Kidney (tissue), 13 donors: ENCODE measurements at regions not wholly inside any gene's neighbourhood (a gene's known extent, or its start where the extent isn't known, plus 50 kb on each side); places are given as distances from the start of the nearest gene placed in this dataset.

ENCODE experiments used
- DNase-seq, 5 donors: peaks; one replicate each; pipeline ENCODE4 v3.0.0-alpha.2; 2013 to 2020
- FAIRE-seq: peaks from 2 replicates; lab custom pipeline; 2012; peaks lifted over from hg19 to GRCh38; lab: Jason Lieb, UNC
- H3K27ac ChIP-seq, 2 donors: one replicate each; pipeline ENCODE4 v1.7.0; 2013; ENCODE audit warnings: low read depth in 2 of 2, low read length in 2 of 2, inconsistent platforms in 1 of 2
- H3K27me3 ChIP-seq: one replicate; pipeline ENCODE4 v1.7.1; 2013; ENCODE audit warnings: low read length, inconsistent platforms; ENCODE audit not compliant: control insufficient read depth, insufficient read depth
- H3K36me3 ChIP-seq, 3 donors: one replicate each; pipeline versions ENCODE4 v1.7.0 to v1.7.1; 2013; ENCODE audit warnings: low read length in 3 of 3, control low read depth in 1 of 3, inconsistent platforms in 1 of 3; ENCODE audit not compliant: insufficient read depth in 3 of 3, control insufficient read depth in 2 of 3
- H3K4me1 ChIP-seq, 3 donors: one replicate each; pipeline versions ENCODE4 v1.7.0 to v1.7.1; 2013; ENCODE audit warnings: low read length in 3 of 3, inconsistent platforms in 1 of 3, low read depth in 1 of 3; ENCODE audit not compliant: control insufficient read depth in 2 of 3, insufficient read depth in 2 of 3
- H3K4me3 ChIP-seq, 3 donors: one replicate each; pipeline versions ENCODE4 v1.7.0 to v1.8.1; 2013; ENCODE audit warnings: low read length in 3 of 3, control low read depth in 1 of 3, inconsistent platforms in 1 of 3
- H3K9ac ChIP-seq, 3 donors: one replicate each; pipeline versions ENCODE4 v1.7.0 to v1.7.1; 2013; ENCODE audit warnings: low read length in 3 of 3, control low read depth in 1 of 3, inconsistent platforms in 1 of 3
- H3K9me3 ChIP-seq, 3 donors: one replicate each; pipeline versions ENCODE4 v1.7.0 to v1.7.1; 2013; ENCODE audit warnings: low read length in 3 of 3, control low read depth in 1 of 3, inconsistent platforms in 1 of 3; ENCODE audit not compliant: control insufficient read depth in 2 of 3, insufficient read depth in 1 of 3
- intact Hi-C: fragments of 100-400 bp; cut with DNase I; formaldehyde crosslinking; loops from one replicate; pipeline ENCODE4 v1.11.1; 2022
- TF ChIP-seq, protein P1 (sequence below): IDR thresholded peaks from 3 replicates; pipeline ENCODE4 v1.5.1; 2012; ENCODE audit warnings: mild to moderate bottlenecking, moderate library complexity, borderline replicate concordance; ENCODE audit not compliant: insufficient read depth; ENCODE audit errors: extremely low read depth
- donor health status: control.
- donor health status: control.
- donor health status: control.
- donor health status: control.
- donor health status: control.
- donor health status: DM: yes; HTN: yes; CAD: no.
- donor health status: Normal renal cell carcinoma (clear cell type).

GRCh38 chr5:168151041-168151440 lies 140.4 kb upstream of the WWC1 start:
- intact Hi-C loops, result no loop called here
- Histone ChIP-seq H3K27ac (no peak overlapping the region), H3K27me3 (no peaks in the 10 kb centered on the region), H3K9ac (no peak overlapping the region), H3K4me3 (no peak overlapping the region), H3K4me1 (no peaks in the 10 kb centered on the region), H3K9me3 (no peaks in the 10 kb centered on the region), H3K36me3 (no peaks in the 10 kb centered on the region)
- no peak for DNase-seq
- FAIRE-seq, result no peak
- TF ChIP-seq, protein P1, sequence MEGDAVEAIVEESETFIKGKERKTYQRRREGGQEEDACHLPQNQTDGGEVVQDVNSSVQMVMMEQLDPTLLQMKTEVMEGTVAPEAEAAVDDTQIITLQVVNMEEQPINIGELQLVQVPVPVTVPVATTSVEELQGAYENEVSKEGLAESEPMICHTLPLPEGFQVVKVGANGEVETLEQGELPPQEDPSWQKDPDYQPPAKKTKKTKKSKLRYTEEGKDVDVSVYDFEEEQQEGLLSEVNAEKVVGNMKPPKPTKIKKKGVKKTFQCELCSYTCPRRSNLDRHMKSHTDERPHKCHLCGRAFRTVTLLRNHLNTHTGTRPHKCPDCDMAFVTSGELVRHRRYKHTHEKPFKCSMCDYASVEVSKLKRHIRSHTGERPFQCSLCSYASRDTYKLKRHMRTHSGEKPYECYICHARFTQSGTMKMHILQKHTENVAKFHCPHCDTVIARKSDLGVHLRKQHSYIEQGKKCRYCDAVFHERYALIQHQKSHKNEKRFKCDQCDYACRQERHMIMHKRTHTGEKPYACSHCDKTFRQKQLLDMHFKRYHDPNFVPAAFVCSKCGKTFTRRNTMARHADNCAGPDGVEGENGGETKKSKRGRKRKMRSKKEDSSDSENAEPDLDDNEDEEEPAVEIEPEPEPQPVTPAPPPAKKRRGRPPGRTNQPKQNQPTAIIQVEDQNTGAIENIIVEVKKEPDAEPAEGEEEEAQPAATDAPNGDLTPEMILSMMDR, result no peak

DNA sequence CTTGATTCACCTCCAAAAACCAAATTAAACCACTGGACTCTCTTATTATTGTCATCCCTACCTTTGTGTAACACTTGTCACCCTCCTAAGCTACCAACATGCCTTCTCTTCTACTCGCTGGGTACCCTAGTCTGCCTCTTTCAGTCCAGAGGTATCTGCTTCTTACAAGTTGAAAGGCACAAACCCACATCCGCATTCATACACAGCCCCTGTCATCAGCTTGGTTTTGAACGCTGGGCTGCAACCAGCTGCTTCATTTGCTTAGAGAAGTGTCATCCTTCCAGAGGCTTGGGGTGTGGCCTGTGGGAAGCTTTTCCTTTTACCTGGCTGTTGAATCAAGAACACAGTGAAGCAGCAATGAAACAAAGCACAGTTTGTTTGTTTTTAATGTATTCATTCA lies 138.8 kb upstream of the WWC1 start:
- Histone ChIP-seq H3K4me1 (no peaks in the 10 kb centered on the region), H3K27ac (no peak overlapping the region), H3K27me3 (no peaks in the 10 kb centered on the region), H3K9me3 (no peaks in the 10 kb centered on the region), H3K9ac (no peak overlapping the region), H3K4me3 (no peak overlapping the region), H3K36me3 (no peaks in the 10 kb centered on the region)
- FAIRE-seq, result no peak
- TF ChIP-seq, protein P1, result no peak
- DNase-seq, result no peak
- intact Hi-C loops, result no loop called here

DNA sequence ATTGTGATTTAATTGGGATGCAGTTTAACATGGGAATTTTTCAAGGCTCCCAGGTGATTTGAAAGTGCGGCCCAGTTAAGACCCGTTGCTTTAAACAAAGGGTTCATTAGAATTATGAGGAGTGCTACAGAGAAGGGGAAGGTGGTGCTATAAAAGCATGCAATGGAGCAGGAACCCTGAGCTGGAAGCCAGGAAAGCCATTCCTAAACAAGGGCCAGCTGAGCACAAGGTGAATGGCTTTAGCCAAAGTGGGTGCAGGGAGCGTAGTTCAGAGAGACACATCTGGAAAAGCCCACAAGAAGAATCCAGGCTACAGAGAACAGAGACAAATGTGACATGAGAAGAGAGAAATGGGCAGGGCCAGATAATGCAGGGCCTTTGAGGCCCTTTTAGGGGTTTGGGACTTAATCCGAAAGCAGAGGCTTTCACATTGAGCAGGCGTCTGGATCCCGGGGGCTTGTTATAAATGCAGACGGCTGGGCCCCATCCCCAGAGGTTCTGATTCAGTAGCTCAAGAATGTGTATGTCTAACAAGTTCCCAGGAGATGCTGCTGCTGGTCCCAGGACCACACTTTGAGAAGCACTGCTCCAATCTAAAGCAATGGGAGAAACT lies 138.1 kb upstream of the WWC1 start:
- no peak overlapping the region for H3K4me3 ChIP-seq
- intact Hi-C loops, result no loop called here
- no peaks in the 10 kb centered on the region for H3K36me3 ChIP-seq
- FAIRE-seq (no peak), DNase-seq (no peak)
- TF ChIP-seq, protein P1, result no peak
- H3K27ac ChIP-seq, result no peak overlapping the region
- no peak overlapping the region for H3K9ac ChIP-seq
- no peaks in the 10 kb centered on the region for H3K9me3 ChIP-seq
- H3K27me3 ChIP-seq, result no peaks in the 10 kb centered on the region
- H3K4me1 ChIP-seq, result no peaks in the 10 kb centered on the region

- H3K27ac ChIP-seq, result no peak overlapping the region
- FAIRE-seq (no peak), DNase-seq (no peak)
- no peak overlapping the region for H3K4me3 ChIP-seq
- intact Hi-C loops, result no loop called here
- no peak overlapping the region for H3K9ac ChIP-seq
- H3K9me3 ChIP-seq, result no peaks in the 10 kb centered on the region
- H3K27me3 ChIP-seq, result no peaks in the 10 kb centered on the region
- TF ChIP-seq, protein P1, result no peak
- H3K36me3 ChIP-seq, result no peaks in the 10 kb centered on the region
- no peaks in the 10 kb centered on the region for H3K4me1 ChIP-seq
Observed at GRCh38 chr5:168153876-168154270, 137.6 kb upstream of the WWC1 start.
